Ascending aorta (tissue), 2 donors: ENCODE measurements at regions not wholly inside any gene's neighbourhood (a gene's known extent, or its start where the extent isn't known, plus 50 kb on each side); places are given as distances from the start of the nearest gene placed in this dataset.

ENCODE experiments used
- DNase-seq, 2 donors: peaks; one replicate each; pipeline ENCODE4 v3.0.0-alpha.2; 2019; ENCODE audit warnings: low spot score in 2 of 2
- H3K27ac ChIP-seq, 2 donors: fragments of 200-600 bp; sonication (generic); one replicate each; pipeline ENCODE4 v1.5.1; 2016 to 2017; ENCODE audit warnings: mild to moderate bottlenecking in 1 of 2
- H3K27me3 ChIP-seq: fragments of 200-600 bp; sonication (generic); one replicate; pipeline ENCODE4 v1.5.1; 2017
- H3K36me3 ChIP-seq, 2 donors: fragments of 200-600 bp; sonication (generic); one replicate each; pipeline ENCODE4 v1.5.1; 2016
- H3K4me1 ChIP-seq, 2 donors: fragments of 200-600 bp; sonication (generic); one replicate each; pipeline ENCODE4 v1.5.1; 2016 to 2017; ENCODE audit warnings: mild to moderate bottlenecking in 1 of 2
- H3K4me3 ChIP-seq, 2 donors: fragments of 200-600 bp; sonication (generic); one replicate each; pipeline ENCODE4 v1.5.1; 2016 to 2017; ENCODE audit warnings: mild to moderate bottlenecking in 1 of 2
- H3K9me3 ChIP-seq, 2 donors: fragments of 200-600 bp; sonication (generic); one replicate each; pipeline ENCODE4 v1.5.1; 2016
- CTCF ChIP-seq, 3 experiments: fragments of 200-600 bp in 2 of 3; fragments of 450-650 bp in 1 of 3; sonication (generic) in 2 of 3; IDR thresholded peaks; one replicate each; pipeline ENCODE4 v1.5.1; 2016 to 2019; ENCODE audit warnings: antibody characterized with exemption in 3 of 3, mild to moderate bottlenecking in 1 of 3, moderate library complexity in 1 of 3
- intact Hi-C: fragments of 100-400 bp; cut with DNase I; formaldehyde crosslinking; loops from one replicate; pipeline ENCODE4 v1.15.1; 2023

GRCh38 chr13:84658491-84659358 lies 776.5 kb upstream of the SLITRK1 start:
- H3K27ac ChIP-seq = peak overlapping the region in 1 of 2 donors; percentile 7

GRCh38 chr13:84655677-84656076 lies 773.4 kb upstream of the SLITRK1 start:
- TF ChIP-seq CTCF (IDR thresholded peaks at IDR 0.05) = no peak

More at GRCh38 chr13:84658491-84659358, 776.5 kb upstream of the SLITRK1 start:
- intact Hi-C loops = no loop called here
- no peak for DNase-seq
- H3K9me3 ChIP-seq = no peaks in the 10 kb centered on the region
- H3K27me3 ChIP-seq = no peaks in the 10 kb centered on the region
- no peaks in the 10 kb centered on the region for H3K36me3 ChIP-seq
- no peak overlapping the region for H3K4me3 ChIP-seq
- TF ChIP-seq CTCF (IDR thresholded peaks at IDR 0.05) = no peak
- H3K4me1 ChIP-seq = no peaks in the 10 kb centered on the region

GRCh38 chr13:84654654-84655275 lies 772.5 kb upstream of the SLITRK1 start:
- Histone ChIP-seq H3K4me3 (no peak overlapping the region), H3K27ac (no peak overlapping the region), H3K4me1 (no peaks in the 10 kb centered on the region), H3K36me3 (no peaks in the 10 kb centered on the region), H3K9me3 (no peaks in the 10 kb centered on the region), H3K27me3 (no peaks in the 10 kb centered on the region)
- no peak for DNase-seq
- intact Hi-C loops = no loop called here
- TF ChIP-seq CTCF (IDR thresholded peaks at IDR 0.05) = no peak

More at GRCh38 chr13:84655677-84656076, 773.4 kb upstream of the SLITRK1 start:
- intact Hi-C loops = no loop called here
- Histone ChIP-seq H3K27me3 (no peaks in the 10 kb centered on the region), H3K4me1 (no peaks in the 10 kb centered on the region), H3K27ac (no peak overlapping the region), H3K36me3 (no peaks in the 10 kb centered on the region), H3K4me3 (no peak overlapping the region), H3K9me3 (no peaks in the 10 kb centered on the region)
- no peak for DNase-seq

GRCh38 chr13:84653915-84654534 lies 771.8 kb upstream of the SLITRK1 start:
- Histone ChIP-seq H3K4me1 (no peaks in the 10 kb centered on the region), H3K27ac (no peak overlapping the region), H3K9me3 (no peaks in the 10 kb centered on the region), H3K27me3 (no peaks in the 10 kb centered on the region), H3K4me3 (no peak overlapping the region), H3K36me3 (no peaks in the 10 kb centered on the region)
- DNase-seq = no peak
- no peak for TF ChIP-seq CTCF (IDR thresholded peaks at IDR 0.05)
- intact Hi-C loops = no loop called here

- DNase-seq = no peak
- intact Hi-C loops = no loop called here
- no peak overlapping the region for H3K27ac ChIP-seq
- H3K4me1 ChIP-seq = peaks cover 0 to 3% of the 10 kb centered on the region in 2 donors
- no peaks in the 10 kb centered on the region for H3K36me3 ChIP-seq
- TF ChIP-seq CTCF (IDR thresholded peaks at IDR 0.05) = no peak
- no peak overlapping the region for H3K4me3 ChIP-seq
- H3K27me3 ChIP-seq = no peaks in the 10 kb centered on the region
- H3K9me3 ChIP-seq = no peaks in the 10 kb centered on the region
These were observed 769.4 kb upstream of the SLITRK1 start for GRCh38 chr13:84651705-84652104.
